ENCODE measurements at regions not wholly inside any gene's neighbourhood (a gene's known extent, or its start where the extent isn't known, plus 50 kb on each side); places are given as distances from the start of the nearest gene placed in this dataset.

DNA sequence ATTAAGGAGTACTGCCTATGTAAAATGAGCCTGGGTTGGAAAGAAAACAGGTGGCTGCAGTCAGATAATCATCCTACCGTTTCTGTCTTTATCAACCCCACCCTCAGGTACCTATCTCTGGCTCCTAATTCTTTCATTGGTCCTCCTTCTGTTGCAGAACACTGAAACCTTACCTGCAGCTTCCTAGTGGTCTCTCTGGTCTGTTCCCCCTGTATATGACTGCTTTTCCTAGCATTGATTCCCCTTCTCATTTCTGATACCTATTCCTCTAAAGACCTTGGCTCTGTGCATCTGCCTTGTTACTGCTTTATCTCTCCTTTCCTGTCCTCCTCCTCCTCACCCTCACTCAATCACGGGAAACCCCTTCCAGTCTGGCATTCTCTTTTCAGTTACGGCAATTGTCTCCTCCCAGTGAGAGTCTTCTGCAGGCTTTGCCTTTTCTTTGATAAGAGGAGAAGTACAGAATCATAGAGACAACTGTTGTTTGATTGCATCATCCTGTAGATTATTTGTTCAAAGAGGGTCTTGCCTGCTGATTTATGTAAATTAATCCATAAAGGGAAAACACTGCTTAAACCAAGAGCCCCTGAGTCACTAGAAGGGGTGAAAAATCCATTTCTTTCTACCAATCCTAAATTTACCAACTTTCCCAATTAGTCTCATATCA, 301.2 kb downstream of the AASDHPPT start:
- Mint-ChIP-seq H3K9me3 (peaks cover 0 to 4% of the 10 kb centered on the region in 2 donors), H3K4me1 (no peaks in the 10 kb centered on the region), H3K4me3 (no peak overlapping the region), H3K36me3 (no peaks in the 10 kb centered on the region), H3K27ac (no peak overlapping the region), H3K27me3 (no peaks in the 10 kb centered on the region)
- no peak for ATAC-seq (replicated peaks)
- DNase-seq, result no peak

DNA sequence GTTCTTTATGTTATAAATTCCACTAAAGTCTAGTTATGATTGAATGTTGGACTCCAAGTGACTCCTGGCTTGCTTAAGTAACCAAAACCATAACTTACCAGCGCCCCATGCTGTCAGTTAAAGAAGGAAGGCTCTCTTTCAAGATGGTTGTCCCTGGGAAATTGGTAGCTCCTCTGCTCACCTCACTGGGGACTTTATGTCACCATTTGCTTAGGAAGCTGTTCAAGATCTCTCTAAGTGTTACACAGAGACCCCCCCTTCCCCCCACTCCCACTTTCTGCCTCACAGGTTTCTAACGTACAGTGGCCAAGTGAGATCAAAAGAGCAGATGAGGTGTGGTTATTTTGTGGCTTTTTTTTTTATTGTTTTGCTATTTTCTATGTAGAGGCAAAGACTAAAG, 301.8 kb downstream of the AASDHPPT start:
- ATAC-seq (replicated peaks) (no peak), DNase-seq (no peak)
- Mint-ChIP-seq H3K4me1 (no peaks in the 10 kb centered on the region), H3K4me3 (no peak overlapping the region), H3K27me3 (no peaks in the 10 kb centered on the region), H3K36me3 (no peaks in the 10 kb centered on the region), H3K27ac (no peak overlapping the region), H3K9me3 (peaks cover under 1 to 4% of the 10 kb centered on the region in 2 donors)

DNA sequence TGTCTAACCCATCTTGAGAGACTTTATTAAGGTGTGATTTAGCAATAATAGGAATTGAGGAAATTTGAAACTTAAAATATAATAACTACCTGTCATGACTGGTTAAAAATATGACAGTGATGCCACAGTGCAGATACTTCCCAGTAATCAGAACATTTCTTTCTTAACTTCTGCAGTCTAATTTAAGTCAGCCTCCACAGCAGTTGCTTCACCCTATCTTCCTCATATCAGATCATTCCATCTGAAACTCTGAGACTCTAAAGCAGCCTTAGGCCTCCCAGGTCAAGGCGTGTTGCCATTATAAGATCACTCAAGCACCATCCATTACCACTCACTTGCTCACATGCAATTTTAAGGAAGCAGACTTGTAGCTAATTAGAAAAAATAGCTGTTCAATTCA, 302.2 kb downstream of the AASDHPPT start:
- Mint-ChIP-seq H3K27ac (no peak overlapping the region), H3K4me3 (no peak overlapping the region), H3K27me3 (no peaks in the 10 kb centered on the region)

DNA sequence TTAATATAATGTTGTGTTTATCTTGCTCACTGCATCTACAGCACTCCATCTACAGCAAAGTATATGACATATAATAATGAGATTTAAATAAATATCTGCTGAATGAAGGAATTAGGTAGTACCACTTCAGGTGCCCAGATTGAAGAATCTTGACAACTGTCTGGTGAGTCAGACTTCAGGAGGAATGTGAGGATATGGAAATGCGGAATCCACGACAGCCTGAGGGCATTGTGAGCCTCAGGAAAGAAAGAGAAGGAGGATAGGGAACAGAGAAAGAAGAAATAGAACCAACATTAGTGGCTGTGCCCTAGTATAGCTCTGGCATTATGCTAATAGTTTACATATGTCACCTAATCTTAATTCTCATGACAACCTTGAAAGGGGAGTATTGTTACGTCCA, 304.4 kb downstream of the AASDHPPT start:
- Mint-ChIP-seq H3K4me1 (no peaks in the 10 kb centered on the region), H3K4me3 (no peak overlapping the region), H3K36me3 (no peaks in the 10 kb centered on the region), H3K9me3 (peaks cover 0 to 1% of the 10 kb centered on the region in 2 donors), H3K27ac (no peak overlapping the region), H3K27me3 (no peaks in the 10 kb centered on the region)
- ATAC-seq (replicated peaks) (no peak), DNase-seq (no peak)

More for the DNA sequence above, 302.2 kb downstream of the AASDHPPT start:
- ATAC-seq (replicated peaks), result no peak
- Mint-ChIP-seq H3K9me3 (peaks cover 1 to 4% of the 10 kb centered on the region in 2 donors), H3K4me1 (no peaks in the 10 kb centered on the region), H3K36me3 (no peaks in the 10 kb centered on the region)
- no peak for DNase-seq

DNA sequence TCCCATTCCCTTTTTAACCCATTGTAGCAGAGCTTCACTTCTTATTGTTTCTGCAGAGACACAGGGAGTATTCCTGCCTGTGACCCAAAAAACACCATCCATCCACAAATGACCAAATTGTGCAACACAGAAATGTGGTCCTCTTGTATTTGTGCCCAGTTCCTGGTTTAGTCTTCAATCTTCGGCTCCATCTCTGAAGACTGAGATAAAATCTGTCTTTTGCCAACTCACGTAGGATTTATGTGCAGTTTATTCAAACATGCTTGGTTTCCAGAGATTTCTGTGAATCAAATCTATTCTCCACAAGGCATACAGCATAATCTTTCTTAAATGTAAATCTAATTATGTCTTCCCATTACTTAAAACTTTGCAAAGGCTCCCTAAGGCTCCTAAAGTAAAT, 307.0 kb downstream of the AASDHPPT start:
- DNase-seq (no peak), ATAC-seq (replicated peaks) (no peak)
- Mint-ChIP-seq H3K4me1 (no peaks in the 10 kb centered on the region), H3K27ac (no peak overlapping the region), H3K4me3 (no peak overlapping the region), H3K27me3 (no peaks in the 10 kb centered on the region), H3K9me3 (peaks cover 0 to 8% of the 10 kb centered on the region in 2 donors), H3K36me3 (no peaks in the 10 kb centered on the region)

DNA sequence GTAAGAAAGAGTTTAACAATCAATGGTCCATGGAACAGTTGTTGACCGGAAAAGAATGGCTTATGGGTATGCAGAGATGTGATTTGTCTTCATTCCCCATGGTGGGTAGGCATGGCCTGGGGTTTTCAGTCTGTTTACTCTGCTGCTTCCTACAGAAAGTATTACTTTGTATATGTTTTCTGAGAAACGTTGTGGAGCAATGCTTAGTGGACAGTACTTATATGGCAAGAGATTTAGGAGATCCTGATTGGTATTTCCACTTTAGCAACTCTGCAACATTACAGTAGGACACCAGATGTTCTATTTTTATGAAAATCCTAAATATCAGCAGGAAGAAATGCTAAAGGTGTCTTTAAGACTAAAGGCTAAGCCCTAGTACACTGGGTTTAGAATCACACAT, 309.1 kb downstream of the AASDHPPT start:
- Mint-ChIP-seq H3K27me3 (no peaks in the 10 kb centered on the region), H3K4me3 (no peak overlapping the region), H3K4me1 (no peaks in the 10 kb centered on the region), H3K36me3 (no peaks in the 10 kb centered on the region), H3K9me3 (peaks cover 0 to 8% of the 10 kb centered on the region in 2 donors), H3K27ac (no peak overlapping the region)
- no peak for DNase-seq
- no peak for ATAC-seq (replicated peaks)

DNA sequence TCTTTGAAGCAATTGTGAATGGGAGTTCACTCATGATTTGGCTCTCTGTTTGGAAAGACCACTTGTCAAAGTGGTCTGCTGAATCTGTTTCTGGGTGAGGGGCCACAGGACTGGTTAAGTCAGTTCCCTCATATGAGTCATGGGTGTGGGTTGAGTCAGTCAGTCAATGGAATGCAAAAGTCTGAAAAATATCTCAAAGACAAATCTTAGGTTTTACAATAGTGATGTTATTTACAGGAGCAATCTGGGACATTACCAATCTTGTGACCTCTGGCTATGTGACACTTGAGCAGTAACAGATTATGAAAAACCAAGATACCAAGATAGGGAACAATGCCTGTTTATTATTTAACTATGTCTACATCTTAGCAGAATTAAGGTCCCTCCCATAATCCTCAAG, 311.6 kb downstream of the AASDHPPT start:
- H3K4me1 Mint-ChIP-seq, result no peaks in the 10 kb centered on the region
- DNase-seq (no peak), ATAC-seq (replicated peaks) (no peak)
- no peak overlapping the region for H3K4me3 Mint-ChIP-seq
- peaks cover 0 to 8% of the 10 kb centered on the region in 2 donors for H3K9me3 Mint-ChIP-seq
- H3K36me3 Mint-ChIP-seq, result no peaks in the 10 kb centered on the region
- no peaks in the 10 kb centered on the region for H3K27me3 Mint-ChIP-seq
- H3K27ac Mint-ChIP-seq, result no peak overlapping the region

DNA sequence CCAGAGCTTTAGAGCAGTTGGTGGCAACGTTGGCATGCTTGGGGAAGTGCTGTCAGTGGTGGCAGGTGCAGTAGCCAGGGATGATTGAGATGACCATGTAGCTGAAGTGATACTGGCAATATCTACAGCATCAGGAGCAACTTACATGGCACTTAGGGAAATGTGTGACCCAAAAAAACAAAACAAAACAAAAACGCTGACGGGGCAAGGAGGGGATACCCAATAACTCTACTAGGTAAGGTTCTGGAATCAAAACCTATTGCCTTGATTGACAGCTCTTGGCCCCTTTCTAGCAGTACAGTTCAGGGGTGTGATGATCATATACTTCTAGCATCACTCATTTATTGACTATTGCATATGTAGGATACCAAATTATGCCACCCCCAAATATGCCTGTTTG, 312.6 kb downstream of the AASDHPPT start:
- no peaks in the 10 kb centered on the region for H3K36me3 Mint-ChIP-seq
- H3K27me3 Mint-ChIP-seq, result no peaks in the 10 kb centered on the region
- H3K4me1 Mint-ChIP-seq, result no peaks in the 10 kb centered on the region
- no peak overlapping the region for H3K27ac Mint-ChIP-seq
- DNase-seq (no peak), ATAC-seq (replicated peaks) (no peak)
- H3K9me3 Mint-ChIP-seq, result peaks cover 0 to 6% of the 10 kb centered on the region in 2 donors
- no peak overlapping the region for H3K4me3 Mint-ChIP-seq

DNA sequence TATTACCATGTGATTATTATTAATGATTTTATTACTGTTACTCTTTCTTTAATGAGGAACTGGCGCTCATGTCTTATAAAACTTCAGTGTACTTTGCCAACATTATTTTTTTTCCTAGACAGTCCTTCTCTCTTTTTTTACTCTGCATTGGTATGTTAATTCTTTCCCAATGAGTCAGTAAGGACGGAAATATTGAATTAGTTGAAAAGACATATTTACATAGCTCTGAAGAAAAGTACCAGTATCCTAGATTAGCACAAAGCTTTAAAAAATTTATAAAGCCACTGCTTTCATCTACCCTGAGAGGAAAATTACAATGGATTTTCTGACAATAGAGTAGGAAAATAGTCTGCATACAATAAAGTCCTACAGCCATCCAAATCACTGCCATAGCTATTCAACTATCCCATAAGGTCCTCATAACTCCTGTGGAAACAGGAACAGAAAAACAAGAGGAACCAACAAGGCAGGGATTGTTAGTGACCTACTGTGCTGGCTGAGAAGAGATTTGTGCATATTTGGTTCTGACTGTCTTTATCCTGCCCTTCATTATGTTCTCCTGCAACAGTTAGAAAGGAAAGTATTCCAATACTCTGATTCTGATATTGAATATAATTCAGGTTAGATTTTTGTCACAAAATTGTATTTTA, 314.4 kb downstream of the AASDHPPT start:
- H3K9me3 Mint-ChIP-seq, result peaks cover 5 to 12% of the 10 kb centered on the region in 2 donors
- H3K4me3 Mint-ChIP-seq, result no peak overlapping the region
- no peaks in the 10 kb centered on the region for H3K4me1 Mint-ChIP-seq
- DNase-seq (no peak), ATAC-seq (replicated peaks) (no peak)
- H3K36me3 Mint-ChIP-seq, result no peaks in the 10 kb centered on the region
- H3K27me3 Mint-ChIP-seq, result no peaks in the 10 kb centered on the region
- no peak overlapping the region for H3K27ac Mint-ChIP-seq

DNA sequence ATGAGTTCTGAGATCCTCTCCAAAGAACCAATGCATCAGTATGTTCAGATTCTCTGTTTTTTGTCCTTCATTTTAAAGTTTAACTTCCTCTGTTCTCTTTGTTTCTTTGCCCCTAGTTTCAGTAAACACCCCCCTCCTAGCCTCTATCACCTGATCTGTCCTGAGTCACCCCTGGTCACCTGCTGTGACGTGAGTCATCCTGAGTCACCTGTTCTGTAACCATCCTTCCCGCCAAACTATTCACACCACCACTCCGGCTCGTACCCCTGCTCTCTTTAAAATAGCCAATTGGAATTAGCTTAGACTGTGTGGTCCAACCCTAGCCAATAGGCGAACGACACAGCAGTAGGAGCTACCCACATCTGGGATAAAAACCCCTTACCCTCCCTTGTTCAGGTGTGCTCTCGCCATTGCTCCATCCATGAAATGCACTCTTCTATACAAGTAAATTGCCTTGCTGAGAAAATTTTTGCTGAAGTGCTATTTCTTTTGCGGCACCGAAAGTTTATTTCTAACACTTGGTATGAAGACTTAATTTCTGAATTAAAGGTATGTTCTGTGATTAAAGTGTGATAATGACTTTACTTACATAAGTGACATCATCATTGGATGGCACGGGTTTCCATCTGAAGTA, 318.4 kb downstream of the AASDHPPT start:
- Mint-ChIP-seq H3K27me3 (no peaks in the 10 kb centered on the region), H3K9me3 (peaks cover 5 to 9% of the 10 kb centered on the region in 2 donors), H3K36me3 (no peaks in the 10 kb centered on the region), H3K27ac (no peak overlapping the region), H3K4me3 (no peak overlapping the region), H3K4me1 (no peaks in the 10 kb centered on the region)
- DNase-seq (no peak), ATAC-seq (replicated peaks) (no peak)

DNA sequence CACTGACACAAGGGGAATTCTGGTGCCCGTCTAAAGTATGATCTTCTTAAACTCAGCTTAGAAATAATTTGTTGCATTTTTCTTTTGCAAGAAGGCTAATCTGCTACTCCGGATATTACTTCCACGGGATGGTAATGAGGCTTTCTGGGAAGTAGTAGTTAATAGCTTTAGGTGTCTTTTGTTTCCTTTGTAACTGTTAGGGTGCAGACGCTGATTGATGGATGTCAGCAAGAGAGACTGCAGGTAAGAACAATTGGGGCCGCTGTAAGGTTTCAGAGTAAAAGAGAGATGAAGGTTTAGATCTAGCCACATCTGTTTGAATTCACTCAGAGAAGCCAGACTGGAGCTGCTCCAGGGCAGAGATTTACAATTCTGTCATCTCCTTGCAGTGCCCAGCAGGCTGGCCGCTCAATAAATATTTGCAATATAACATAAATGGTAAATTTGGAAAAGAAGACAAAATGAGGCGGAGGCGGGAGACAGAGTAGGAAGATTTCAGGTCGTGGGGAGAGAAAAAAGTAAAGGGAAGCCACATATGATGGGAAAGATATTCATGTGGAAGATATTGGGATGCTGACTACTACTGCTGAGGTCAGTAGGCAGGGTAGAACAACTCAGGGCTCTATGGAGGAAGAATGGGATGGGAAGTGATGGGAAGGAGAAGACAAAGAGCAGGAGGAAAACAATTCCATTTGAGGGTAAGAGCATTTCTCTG, 320.5 kb downstream of the AASDHPPT start:
- H3K4me1 Mint-ChIP-seq, result no peaks in the 10 kb centered on the region
- H3K27me3 Mint-ChIP-seq, result no peaks in the 10 kb centered on the region
- no peak overlapping the region for H3K4me3 Mint-ChIP-seq
- ATAC-seq (replicated peaks) (no peak), DNase-seq (no peak)
- H3K36me3 Mint-ChIP-seq, result no peaks in the 10 kb centered on the region
- peaks cover 5 to 9% of the 10 kb centered on the region in 2 donors for H3K9me3 Mint-ChIP-seq
- no peak overlapping the region for H3K27ac Mint-ChIP-seq

DNA sequence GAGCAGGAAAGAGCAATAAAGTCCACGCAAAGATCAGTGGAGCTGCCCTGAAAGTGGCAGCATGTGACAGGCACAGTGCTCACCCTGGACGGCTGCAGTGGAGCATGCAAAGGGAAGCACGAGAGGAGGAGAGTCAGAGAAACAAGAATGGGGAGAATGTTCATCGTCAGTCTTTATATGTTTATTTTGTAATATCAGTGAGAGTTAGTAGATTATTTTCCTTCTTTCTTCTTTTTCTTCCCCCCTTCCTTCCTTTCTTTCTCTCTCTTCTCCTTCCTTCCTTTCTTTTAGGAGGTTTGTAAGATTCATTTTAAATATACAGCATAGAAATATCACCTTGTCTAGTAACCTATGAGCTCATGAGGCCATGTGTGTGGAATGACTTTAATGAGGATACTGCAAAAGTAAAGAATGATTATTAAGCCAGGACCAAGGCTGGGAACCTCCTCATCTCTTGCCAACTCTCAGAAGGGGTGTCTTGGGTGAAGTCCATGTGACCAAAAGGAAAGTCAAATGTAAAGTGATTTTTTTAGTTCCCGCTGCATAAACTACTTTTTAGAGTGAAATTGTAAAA, 321.1 kb downstream of the AASDHPPT start:
- no peak for DNase-seq

DNA sequence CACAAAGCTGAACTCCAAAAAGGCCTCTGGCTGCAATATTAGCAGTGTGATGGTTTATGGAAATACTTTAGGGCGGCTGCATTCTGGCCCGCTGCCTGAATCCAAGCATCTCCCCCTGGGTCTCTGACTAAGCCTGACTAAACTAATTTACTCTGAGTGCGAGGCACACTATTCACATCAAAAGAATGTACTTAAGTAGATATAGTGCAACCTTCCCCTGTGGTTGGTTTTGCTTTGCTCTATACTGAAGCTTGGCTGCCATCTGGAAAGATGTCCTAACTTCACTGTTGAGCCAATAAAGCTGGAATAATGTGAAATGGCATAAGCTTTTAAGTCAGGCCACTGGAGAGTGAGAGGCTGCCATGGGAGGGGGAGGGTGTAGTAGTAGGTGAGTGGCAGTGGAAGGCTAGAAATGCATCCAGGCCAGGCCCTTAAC, 321.6 kb downstream of the AASDHPPT start:
- H3K27me3 Mint-ChIP-seq, result no peaks in the 10 kb centered on the region
- no peaks in the 10 kb centered on the region for H3K4me1 Mint-ChIP-seq
- no peaks in the 10 kb centered on the region for H3K36me3 Mint-ChIP-seq
- peaks cover 5 to 11% of the 10 kb centered on the region in 2 donors for H3K9me3 Mint-ChIP-seq
- no peak overlapping the region for H3K4me3 Mint-ChIP-seq
- H3K27ac Mint-ChIP-seq, result no peak overlapping the region
- no peak for ATAC-seq (replicated peaks)
- no peak for DNase-seq

More for the DNA sequence above, 321.1 kb downstream of the AASDHPPT start:
- Mint-ChIP-seq H3K4me1 (no peaks in the 10 kb centered on the region), H3K27me3 (no peaks in the 10 kb centered on the region), H3K36me3 (no peaks in the 10 kb centered on the region), H3K4me3 (no peak overlapping the region), H3K9me3 (peaks cover 5 to 10% of the 10 kb centered on the region in 2 donors), H3K27ac (no peak overlapping the region)
- no peak for ATAC-seq (replicated peaks)

DNA sequence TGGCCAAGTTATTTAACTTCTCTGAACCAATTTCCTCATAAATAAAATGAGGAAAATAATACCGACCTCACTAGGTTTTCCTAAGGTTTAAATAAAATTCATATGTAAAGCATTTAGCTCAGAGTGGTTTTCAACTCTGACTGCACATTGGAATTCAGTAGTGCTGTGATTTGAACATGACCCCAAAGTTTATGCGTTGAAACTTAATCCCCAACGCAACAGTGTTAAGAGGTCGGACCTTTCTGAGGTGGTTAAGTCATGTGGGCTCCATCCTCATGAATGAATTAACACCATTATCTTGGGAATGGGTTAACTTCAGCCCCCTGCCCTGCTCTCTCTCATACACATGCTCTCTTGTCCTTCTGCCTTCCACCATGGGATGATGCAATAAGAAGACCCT, 322.2 kb downstream of the AASDHPPT start:
- DNase-seq, result no peak
- no peaks in the 10 kb centered on the region for H3K36me3 Mint-ChIP-seq
- no peak for ATAC-seq (replicated peaks)
- H3K4me3 Mint-ChIP-seq, result no peak overlapping the region
- H3K9me3 Mint-ChIP-seq, result peaks cover 5 to 14% of the 10 kb centered on the region in 2 donors
- H3K4me1 Mint-ChIP-seq, result no peaks in the 10 kb centered on the region
- no peaks in the 10 kb centered on the region for H3K27me3 Mint-ChIP-seq
- no peak overlapping the region for H3K27ac Mint-ChIP-seq

Measured in stimulated activated naive B cell treated with anti-CD40 and anti-IgM and Interleukin-4, amounts not matched to agents 10 μg/mL and 1 μg/mL and 100 μg/mL, for 72 hours (primary cell).